Occipital lobe (tissue), 1 donor: ENCODE measurements at regions not wholly inside any gene's neighbourhood (a gene's known extent, or its start where the extent isn't known, plus 50 kb on each side); places are given as distances from the start of the nearest gene placed in this dataset.

ENCODE experiments used
- DNase-seq: peaks from one replicate; lab custom pipeline; 2025; lab: John Stamatoyannopoulos, UW

DNA sequence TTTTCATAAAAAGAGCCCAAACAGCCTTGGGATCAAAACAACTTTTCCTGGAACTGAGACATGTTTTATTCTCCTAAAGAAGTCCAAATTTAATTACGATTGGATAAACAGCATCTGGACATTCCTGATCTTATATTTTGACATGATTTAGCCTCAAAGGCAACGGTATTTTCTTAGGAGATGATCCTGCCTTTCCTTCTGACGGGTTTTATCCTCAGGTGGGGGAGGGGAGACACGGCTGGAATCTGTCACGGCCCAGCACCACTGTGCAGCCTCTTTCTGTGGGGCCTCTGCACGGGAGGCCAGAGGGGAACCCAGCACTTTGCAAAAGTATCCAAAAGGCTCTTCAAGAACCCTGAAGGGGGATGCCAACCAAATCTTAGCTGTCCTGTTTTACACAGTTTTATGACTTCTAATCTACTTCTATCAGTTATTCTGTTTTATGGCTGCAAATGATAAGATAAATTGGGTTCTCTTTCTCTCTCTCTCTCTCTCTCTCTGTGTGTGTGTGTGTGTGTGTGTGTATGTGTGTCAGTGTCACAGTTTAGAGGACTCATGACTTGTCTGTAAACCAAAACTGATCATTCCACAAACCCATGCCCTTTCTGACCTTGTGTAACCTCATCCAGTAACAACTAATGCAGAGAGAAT lies 321.1 kb upstream of the NPVF start:
- no peak for DNase-seq

DNA sequence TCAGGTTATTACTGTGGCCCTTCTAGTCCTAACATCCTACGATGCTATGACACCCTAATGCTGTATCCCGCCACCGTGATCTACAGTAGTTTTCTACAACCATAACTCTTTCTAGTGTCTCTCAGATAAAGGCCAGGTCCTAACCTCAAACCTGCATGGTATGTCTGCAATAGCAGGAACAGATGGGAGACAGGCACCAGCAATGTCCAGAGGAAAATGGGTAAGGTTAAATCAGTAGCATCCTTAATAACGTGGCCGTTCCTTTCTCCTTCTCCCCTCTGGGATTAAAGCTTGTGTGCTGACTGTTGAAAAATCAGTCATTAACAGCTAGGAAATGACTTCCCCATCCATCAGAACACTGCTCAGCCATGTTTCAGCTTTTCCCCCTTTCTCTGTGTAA lies 321.9 kb upstream of the NPVF start:
- no peak for DNase-seq

DNA sequence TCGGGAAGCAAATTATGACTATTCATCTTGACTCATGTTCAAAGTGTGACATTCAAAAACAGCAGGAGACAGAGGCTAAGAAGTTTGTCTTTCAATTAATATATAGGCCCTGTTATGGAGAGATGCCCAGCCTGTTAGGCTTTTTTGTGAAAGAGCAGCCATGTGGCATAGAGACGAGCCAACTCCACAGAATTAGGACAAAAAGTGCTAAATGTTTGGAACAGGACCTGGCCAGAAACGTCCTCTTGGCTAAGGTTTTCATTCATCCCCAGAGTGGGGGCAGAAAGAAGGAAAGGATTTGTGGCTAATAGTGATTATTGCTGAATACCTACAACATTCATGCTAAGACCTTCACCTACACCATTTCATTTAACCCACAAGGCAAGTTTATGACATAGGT lies 324.7 kb upstream of the NPVF start:
- DNase-seq = no peak

DNA sequence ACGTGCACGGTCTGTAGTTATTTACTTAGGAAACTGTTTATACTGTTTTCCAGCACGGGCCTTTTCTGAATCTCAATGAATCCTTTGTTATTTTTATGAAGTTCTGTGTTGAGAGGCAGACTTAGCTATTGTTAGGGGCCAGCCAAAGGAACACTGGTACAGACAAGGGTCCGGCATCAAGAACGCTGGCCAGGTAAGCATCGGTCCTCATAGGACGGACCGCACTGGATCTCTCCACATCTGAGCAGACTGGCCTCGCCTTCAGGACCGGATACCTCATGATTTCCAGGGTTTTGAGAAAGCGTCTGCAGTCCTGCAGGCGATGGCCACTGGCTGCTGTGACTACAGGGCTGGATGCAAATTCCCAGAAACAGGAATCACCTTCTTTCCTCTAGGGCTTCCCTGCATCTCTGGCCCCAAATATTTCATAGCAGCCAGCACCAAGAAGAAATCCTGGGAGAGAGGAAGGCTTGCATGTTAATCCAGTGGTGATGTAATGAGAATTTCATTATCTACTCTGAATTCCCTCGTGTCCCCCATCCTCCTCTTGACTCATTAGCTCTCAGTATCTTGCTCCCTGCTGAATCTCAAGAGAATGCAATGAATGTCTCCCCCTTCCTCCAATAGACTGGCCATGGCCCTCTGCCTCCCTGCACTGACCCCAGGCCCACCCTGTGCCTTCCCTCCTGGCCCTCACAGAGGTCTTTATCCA lies 325.4 kb upstream of the NPVF start:
- no peak for DNase-seq

DNA sequence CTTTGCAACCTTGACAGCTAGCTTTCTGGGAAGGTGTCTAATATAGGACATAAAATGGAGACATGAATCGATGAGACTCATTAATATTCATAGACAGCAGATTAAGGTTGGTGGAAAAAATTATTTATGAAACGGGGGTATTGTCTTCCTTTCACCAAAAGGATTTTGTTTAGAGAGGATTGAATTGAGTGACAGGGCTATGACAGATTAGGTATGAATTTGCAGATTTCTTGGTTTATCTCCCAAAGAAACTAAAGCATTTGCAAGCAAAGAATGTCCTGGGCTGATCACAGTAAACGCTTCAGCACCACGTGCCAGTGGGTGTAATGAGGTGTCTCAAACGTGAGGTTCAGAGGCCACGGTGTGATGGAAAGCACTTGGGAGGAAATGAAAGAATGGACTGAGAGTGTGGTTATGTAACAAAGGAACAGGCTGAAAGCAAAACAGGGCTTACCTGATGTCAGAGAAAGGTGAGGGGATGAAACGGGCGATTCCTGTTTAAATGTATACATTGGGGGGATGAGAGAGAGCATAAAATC lies 329.2 kb upstream of the NPVF start:
- no peak for DNase-seq

DNA sequence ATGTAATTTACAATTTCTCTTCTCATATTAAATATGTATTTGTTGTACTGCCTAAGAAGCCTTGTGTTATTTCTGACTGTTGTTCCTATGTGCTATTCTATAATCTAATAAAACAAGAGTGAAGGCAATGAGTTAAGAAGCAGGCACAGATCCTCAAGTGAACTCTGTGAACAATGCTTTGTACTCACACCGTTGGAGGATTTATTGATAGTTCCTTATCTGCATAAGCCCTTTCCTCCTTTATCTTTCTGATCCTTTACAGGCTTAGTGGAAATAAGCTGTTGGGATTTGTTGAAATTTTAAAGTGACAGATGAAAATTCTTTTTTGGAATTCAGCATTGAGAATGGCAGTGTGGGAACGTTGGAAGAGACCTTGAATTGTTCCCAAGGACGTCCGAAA lies 329.6 kb upstream of the NPVF start:
- DNase-seq = no peak

DNA sequence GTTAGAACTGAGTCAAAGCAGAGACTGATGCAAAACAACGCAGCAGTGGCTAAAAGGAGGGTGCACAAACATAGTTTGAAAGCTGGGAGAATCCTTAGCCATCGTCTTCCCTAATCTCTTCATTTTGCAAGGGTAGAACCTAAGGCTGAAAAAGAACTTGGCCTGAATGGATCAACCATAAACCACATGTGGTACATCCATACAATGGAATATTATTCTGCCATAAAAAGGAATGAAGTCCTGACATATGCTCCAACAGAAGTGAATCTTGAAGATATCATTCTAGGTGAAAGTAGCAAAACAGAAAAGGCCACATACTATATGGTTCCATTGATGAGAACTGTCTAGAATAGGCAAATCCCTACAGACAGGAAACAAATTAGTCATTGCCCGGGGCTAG lies 330.3 kb upstream of the NPVF start:
- no peak for DNase-seq

DNA sequence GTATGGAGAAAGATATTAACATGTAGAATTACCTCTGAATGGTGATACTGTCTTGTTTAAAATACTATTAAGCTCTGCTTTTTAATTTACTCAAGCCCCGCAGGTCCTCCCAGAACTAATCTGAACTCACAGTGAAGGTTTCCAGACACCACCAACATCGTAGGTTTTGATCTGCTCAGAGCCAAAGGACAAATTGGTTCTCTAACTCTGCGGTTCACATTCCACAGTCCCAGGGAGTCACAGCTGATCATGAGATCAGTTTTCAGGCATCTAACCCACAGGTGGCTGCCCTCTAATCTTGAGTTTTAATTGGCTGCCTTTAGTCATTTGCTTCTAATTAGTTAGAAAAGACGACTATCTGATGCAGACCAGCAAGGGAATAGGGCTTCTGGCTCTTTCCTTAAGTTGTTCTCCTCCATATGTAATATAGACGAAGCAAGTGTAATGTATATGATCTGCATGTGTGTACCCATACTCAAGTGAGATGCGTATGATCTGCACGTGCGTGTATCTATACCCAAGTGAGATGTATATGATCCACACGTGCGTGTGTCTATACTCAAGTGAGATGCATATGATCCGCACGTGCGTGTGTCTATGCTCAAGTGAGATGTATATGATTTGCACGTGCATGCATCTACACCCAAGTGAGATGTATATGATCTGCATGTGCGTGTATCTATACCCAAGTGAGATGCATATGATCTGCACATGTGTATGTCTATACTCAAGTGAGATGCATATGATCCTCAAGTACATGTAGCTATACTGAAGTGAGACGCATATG lies 331.5 kb upstream of the NPVF start:
- no peak for DNase-seq

DNA sequence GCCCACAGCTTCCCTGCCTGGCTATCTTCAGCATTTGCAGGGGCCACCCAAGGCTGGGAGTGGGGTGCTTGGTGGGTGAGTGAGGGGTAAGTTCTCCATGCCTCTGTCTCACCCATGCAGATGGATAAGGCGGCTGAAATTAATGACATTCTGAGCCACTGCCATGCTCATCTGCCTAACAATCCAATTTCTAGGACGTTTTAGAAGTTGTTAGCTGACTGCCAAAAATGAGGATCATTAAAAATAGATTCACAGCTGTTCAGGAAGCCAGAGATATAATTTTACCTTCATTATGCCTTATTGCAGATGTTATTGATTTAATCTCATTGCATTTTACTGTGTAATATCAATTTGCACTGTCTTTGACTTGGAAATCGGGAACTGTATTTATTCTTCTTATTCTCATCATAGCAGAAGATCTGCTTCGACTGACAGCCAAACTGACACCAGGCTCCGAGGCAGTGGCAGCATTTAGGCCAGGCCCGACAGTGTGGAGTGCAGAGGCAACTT lies 334.4 kb upstream of the NPVF start:
- DNase-seq = no peak

DNA sequence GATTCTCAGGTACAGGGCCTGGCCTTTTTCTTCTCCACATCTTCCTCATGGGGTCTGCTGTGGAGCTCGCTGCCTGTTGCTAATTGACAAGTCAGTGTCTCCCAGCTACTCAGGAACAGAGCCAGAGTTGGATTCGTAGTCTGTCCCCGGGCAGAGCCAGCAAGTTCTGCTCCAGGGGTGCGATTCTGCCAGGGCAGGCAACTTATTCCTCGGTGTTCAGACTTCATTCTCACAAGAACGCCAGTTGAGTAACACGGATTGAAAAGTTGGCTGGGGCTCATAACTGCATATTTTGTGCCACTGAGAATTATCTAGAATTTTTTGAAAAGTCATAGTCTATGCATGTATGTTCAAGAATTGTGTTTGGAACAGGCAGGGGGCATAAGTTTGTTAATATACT lies 336.7 kb upstream of the NPVF start:
- DNase-seq = no peak

DNA sequence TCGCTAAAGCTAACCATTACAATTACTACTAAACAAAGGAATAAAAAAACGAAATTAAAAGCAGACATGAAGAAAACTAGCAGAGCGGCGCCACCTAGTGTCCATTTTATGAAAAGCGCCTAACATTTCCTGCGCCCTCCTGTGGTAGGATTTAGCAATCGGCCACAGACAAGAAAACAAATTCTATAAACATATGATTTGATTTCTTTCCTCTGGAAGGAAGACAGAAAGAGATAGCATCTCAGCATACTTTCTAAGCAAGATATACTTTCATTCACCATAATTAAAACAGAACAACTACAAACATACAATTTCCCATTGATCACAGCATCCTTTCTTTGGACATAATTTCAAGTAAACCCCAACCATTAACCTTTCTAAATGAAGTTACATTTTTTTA lies 337.7 kb upstream of the NPVF start:
- peak; percentile 21 for DNase-seq

DNA sequence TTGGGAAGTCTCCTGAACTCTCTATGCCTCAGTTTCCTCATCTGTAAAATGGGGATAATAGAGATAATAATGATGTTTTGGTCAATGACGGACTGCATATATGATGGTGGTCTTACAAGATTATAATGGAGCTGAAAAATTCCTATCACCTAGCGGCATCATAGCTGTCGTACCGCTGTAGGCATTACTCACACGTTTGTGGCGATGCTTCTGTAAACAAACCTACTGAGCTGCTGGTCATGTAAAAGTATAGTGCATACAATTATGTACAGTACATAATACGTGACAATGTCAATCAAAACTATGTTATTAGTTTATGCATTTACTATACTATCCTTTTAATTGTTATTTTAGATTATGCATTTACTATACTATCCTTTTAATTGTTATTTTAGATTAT lies 339.1 kb upstream of the NPVF start:
- DNase-seq = no peak

DNA sequence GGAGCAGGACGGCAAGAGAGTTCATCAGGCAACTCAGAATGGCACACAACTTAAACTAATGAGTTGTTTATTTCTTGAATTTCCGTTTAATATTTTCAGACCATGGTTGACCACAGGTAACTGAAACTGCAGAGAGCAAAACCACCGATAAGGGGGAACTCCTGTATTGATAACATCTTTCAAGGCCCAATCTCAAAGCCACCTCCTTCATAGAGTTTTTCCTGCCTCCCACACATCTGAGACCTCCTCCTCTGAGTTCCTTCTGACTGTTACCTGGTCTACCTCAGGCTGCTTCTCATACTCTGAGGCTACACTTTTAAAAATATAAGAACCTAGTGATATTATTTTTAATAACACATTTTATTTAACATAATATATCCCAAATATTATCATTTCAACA lies 341.5 kb upstream of the NPVF start:
- DNase-seq = no peak

DNA sequence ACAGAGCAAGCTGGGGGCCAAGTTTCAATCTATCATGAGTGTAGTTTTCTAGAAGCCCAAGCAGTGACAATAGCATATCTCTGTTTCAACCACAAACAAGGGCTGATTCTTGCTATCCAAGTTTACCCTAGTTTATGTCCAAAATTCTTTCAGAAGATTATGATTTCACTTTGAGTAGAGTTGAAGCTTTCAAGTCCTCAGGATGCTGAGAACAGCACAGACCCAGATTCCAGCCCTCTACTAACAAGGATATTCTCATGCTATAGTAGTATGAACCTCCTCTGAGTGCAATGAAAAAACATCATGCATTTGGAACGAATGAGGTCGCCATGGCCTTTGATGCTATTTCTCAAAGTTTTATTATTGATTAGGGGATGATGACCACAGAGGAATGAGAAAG lies 344.1 kb upstream of the NPVF start:
- DNase-seq = no peak

DNA sequence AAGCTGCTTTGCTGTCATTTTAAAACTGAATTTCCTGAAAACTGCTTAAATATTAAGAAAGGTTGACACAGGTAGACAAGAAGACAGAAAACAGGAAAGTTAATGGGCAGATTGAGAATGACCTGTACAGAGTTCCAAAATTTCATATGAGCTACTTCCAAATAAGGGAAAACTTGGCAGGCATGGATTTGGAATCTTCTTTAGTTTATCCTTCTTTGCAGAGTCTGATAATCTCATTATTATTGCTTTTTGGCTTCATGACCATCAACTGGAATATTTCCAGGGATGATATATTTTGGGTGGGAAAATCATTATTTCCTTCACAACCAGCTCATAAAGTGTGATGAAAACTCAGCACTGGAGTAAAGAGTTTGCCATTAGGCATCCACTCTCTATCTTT lies 346.5 kb upstream of the NPVF start:
- no peak for DNase-seq

DNA sequence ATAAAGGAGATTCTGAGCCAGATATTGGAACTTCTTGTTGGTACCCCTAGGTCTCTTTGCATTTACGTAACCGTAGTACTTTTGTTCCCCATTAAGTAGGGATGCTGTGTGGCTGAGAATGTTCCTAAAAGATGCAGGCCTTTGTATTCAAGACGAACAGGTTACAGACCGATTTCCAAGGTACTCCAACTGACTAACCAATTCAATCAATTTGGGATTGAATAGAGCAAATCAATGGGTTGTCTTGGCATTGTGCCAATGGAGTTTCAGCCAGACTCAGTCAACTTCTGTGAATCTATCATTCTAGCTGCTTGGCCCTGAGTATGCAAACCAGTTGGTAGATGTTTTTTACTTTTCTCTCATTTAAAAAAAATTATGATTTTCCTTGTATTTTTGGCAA lies 347.3 kb upstream of the NPVF start:
- DNase-seq = no peak

DNA sequence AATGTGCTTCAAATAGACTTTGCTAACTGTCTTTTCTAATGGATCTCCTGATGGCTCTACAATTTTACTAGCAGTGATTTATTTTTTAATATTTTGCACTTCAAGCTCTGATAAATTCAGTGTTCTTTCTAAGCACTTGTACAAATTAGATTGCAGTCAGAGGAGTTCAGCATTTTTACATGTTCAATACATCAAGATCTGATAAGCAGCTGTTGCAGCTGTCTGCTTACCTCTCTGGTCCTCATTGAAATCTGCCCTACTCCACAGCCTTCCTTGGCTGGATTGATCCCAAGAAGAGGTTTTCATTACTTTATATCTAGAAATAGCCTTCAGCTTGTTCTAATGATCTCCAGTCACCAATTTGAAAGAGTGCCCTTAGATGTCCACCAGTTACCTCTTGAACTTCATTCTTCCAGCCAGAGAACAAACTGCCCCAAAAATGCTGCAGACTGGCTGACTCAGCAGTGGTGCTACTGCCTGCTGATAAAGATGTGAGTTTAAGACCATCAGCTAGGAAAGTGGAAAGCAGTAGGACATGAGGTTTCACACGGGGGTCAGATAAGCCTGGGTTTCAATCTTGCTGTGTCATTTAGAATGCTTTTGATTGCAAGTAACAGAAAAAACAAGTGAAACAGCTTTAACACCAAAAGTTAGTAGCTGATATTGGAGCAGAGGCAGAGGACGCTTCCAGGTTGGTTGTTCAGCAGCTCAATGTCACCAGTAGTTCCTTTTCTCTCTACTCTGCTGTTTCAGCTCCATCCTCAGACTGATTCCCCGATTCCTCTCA lies 350.9 kb upstream of the NPVF start:
- DNase-seq = no peak

DNA sequence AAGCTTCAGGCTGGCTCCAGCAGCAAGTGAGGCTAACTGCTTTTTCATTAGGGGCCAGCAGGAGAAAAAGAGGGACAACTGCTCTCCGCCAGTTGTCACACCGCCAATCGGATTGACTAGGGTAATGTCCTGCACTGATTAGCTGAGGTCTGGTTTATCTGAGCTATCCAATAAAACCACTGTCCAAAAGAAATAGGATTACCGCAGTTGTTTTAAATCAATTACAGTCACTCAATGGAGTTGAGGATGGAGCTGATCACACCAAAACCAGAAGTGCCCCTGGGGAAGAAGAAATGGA lies 351.4 kb upstream of the NPVF start:
- DNase-seq = no peak

DNA sequence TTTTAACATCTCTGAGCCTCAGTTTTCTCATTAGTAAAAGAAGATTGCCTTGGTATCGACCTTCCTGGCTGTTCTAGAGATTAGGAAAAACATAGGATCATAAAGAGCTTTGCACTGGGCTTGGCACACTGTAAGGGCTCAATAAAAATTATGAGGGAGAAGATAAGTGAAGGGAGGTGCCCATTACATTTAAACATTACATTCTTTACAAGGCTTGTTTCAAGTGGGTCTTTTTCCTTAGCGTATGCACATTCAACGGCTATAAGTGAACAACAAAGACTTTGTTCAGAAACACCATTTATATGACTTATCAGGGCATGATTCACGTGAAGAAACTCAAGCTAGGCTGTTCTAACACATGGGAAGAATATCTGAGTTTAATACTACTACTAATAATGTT lies 351.9 kb upstream of the NPVF start:
- DNase-seq = no peak

DNA sequence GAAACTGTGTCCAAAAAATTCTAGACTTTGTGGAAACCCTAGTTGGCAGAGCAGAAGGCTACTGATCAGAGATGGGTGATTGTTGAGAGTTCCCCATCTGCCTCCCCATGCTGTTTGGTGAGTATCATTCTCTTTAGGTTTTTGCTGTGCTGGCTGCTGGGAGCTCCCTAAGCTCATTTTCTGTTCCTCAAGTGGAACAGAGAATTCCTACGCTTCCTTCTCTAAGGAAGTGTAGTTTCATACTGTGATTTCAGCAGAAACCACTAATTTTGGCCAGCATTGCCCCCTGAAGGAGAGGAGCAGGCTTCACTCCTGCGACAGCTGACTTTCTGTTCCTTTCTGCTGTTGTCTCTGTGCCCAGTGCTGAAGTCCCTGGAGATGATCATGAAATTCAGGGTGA lies 355.3 kb upstream of the NPVF start:
- no peak for DNase-seq

DNA sequence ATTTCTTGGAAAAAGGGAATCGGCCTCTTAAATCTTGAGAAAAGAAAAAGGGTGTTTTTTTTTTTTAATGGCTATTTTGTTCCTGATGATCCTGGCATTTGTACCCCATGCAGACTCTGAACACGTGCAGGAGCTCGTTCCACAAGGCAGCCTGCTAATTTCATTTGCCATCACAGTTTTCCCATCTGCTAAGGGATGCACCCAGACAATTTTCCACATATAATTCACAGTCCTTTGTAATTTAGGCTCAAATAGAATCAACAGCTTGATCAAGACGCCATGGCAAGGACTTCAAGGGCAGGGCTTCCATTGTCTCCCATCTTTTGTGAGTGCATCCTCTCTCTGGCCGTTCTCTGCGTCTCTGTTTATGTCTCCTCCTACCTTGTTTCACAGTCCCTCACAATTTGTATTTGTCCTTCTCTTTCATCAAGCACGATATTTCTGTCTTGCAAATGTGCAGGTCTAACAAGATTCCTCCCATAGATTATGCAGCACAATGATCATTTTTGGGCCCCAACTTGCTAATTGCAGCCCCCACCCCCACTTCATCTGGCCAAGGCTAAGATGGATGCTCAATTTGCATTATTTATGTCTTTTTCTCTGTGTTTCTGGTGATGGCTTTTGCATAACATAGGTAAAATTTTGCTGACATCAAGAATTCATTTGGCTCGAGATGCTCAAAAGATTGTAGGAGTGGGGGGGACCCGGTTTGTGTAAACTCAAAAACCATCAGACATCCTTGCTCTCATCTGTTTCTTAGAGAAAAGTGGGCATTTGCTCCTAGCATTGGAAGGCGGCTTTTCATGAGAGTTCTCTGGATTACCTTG lies 356.0 kb upstream of the NPVF start:
- no peak for DNase-seq
